K562 (cell line): ENCODE measurements at regions not wholly inside any gene's neighbourhood (a gene's known extent, or its start where the extent isn't known, plus 50 kb on each side); places are given as distances from the start of the nearest gene placed in this dataset.

Experiments
- ATAC-seq: fragments of 200-7000 bp; cut with Tn5 transposase; 3 replicates; pipeline ENCODE4 v1.9.1; 2020; ENCODE audit warnings: moderate library complexity
- BruUV-seq: library from RNA; stranded (reverse); fragments of 400-500 nt; replicated peaks from 2 replicates; lab custom pipeline; 2021; lab: Mats Ljungman, UMichigan
- CTCF ChIA-PET: fragments of 300-600 bp; formaldehyde crosslinking; extraction: SDS; loops from one replicate; lab custom pipeline; 2021; ENCODE audit warnings: low intra/inter-chr PET ratio; lab: Yijun Ruan, JAX
- POLR2A ChIA-PET: fragments of 300-600, 350-650 bp; sonication (Branson Sonifier 250); formaldehyde crosslinking; extraction: SDS; loops from one replicate; lab custom pipeline; 2021; ENCODE audit warnings: antibody characterized with exemption, inconsistent platforms; lab: Yijun Ruan, JAX
- DNase-seq, 4 experiments: peaks; one replicate each; pipeline versions ENCODE4 v3.0.0 to v3.0.0-alpha.2; 2011 to 2018; ENCODE audit warnings: low spot score in 3 of 4, mixed read lengths in 3 of 4; ENCODE audit errors: extremely low read depth in 1 of 4
- FAIRE-seq: peaks from 2 replicates; lab custom pipeline; 2011; peaks lifted over from hg19 to GRCh38; lab: Jason Lieb, UNC
- H2AFZ ChIP-seq: 2 replicates; pipeline ENCODE4 v1.6.0; 2011; ENCODE audit warnings: low read depth, low read length, control low read depth, inconsistent platforms
- H3K27ac ChIP-seq: fragments of 200-600 bp; 3 replicates; pipeline ENCODE4 v1.8.0; 2011; ENCODE audit warnings: low read depth, mild to moderate bottlenecking, control low read depth, inconsistent platforms, low read length, moderate library complexity, mixed read lengths; ENCODE audit errors: extremely low read depth
- H3K27me3 ChIP-seq, 2 experiments: fragments of 300-600 bp in 1 of 2; 2 replicates in 1 of 2; 3 replicates in 1 of 2; pipeline versions ENCODE4 v1.6.0 to v1.8.0; 2011; ENCODE audit warnings: inconsistent platforms in 2 of 2, low read length in 2 of 2, mild to moderate bottlenecking in 1 of 2, mixed read lengths in 1 of 2, moderate library complexity in 1 of 2; ENCODE audit not compliant: control insufficient read depth in 2 of 2, insufficient read depth in 2 of 2
- H3K36me3 ChIP-seq: fragments of 300-600 bp; 3 replicates; pipeline ENCODE4 v1.8.0; 2011; ENCODE audit warnings: mild to moderate bottlenecking, low read length, inconsistent platforms; ENCODE audit not compliant: control insufficient read depth, insufficient read depth
- H3K4me1 ChIP-seq, 2 experiments: fragments of 200-600 bp in 1 of 2; replicated peaks in 1 of 2; 2 replicates in 1 of 2; 3 replicates in 1 of 2; pipeline versions ENCODE4 v1.5.1 to v1.8.0; 2011; ENCODE audit warnings: inconsistent platforms in 2 of 2, low read length in 2 of 2, mild to moderate bottlenecking in 1 of 2, mixed read lengths in 1 of 2, moderate library complexity in 1 of 2; ENCODE audit not compliant: control insufficient read depth in 2 of 2, insufficient read depth in 2 of 2
- H3K4me2 ChIP-seq: 2 replicates; pipeline ENCODE4 v1.6.1; 2011; ENCODE audit warnings: low read length, control low read depth, inconsistent platforms, mixed read lengths; ENCODE audit not compliant: insufficient read depth
- H3K4me3 ChIP-seq: fragments of 200-600 bp; sonication (generic), shearing (Covaris generic); 2 replicates; pipeline ENCODE4 v1.5.1; 2016; ENCODE audit warnings: control low read depth, inconsistent platforms
- H3K79me2 ChIP-seq: fragments of 200-600 bp; 3 replicates; pipeline ENCODE4 v1.8.0; 2011; ENCODE audit warnings: low read length, inconsistent platforms; ENCODE audit not compliant: control insufficient read depth, insufficient read depth
- H3K9ac ChIP-seq, 2 experiments: 2 replicates each; pipeline versions ENCODE4 v1.6.0 to v1.6.1; 2011; ENCODE audit warnings: low read depth in 2 of 2, low read length in 2 of 2, control low read depth in 1 of 2, inconsistent platforms in 1 of 2, mild to moderate bottlenecking in 1 of 2, mixed read lengths in 1 of 2; ENCODE audit not compliant: insufficient read depth in 1 of 2
- H3K9me1 ChIP-seq: one replicate; pipeline ENCODE4 v1.6.0; 2011; ENCODE audit warnings: inconsistent platforms, mild to moderate bottlenecking, low read length, moderate library complexity; ENCODE audit not compliant: control insufficient read depth, insufficient read depth
- H3K9me3 ChIP-seq: replicated peaks from 2 replicates; pipeline ENCODE4 v1.5.1; 2011; ENCODE audit warnings: low read depth, low read length, inconsistent platforms; ENCODE audit not compliant: control insufficient read depth, insufficient read depth
- H4K20me1 ChIP-seq: replicated peaks from 2 replicates; pipeline ENCODE4 v1.6.1; 2011; ENCODE audit warnings: low read length, inconsistent platforms, mixed read lengths; ENCODE audit not compliant: control insufficient read depth, insufficient read depth
- CHD2 ChIP-seq: IDR thresholded peaks from 2 replicates; pipeline ENCODE4 v1.6.1; 2011; ENCODE audit warnings: low read depth, low read length
- FIP1L1 ChIP-seq: fragments of 200-400 bp; formaldehyde crosslinking; IDR thresholded peaks from 2 replicates; pipeline ENCODE4 v1.6.1; 2018; ENCODE audit warnings: mild to moderate bottlenecking, low read depth, low read length; ENCODE audit not compliant: poor library complexity, severe bottlenecking
- GATAD2B ChIP-seq: fragments of 450-650 bp; IDR thresholded peaks from 2 replicates; pipeline ENCODE4 v1.6.1; 2017; ENCODE audit warnings: mild to moderate bottlenecking, borderline replicate concordance
- KLF6 ChIP-seq: fragments of 250-450 bp; sonication (Bioruptor Pico); IDR thresholded peaks from 2 replicates; pipeline ENCODE4 v1.4.0; 2020; ENCODE audit warnings: mild to moderate bottlenecking, moderate library complexity, borderline replicate concordance
- NFIX ChIP-seq: fragments of 250-450 bp; sonication (Bioruptor Pico); IDR thresholded peaks from 2 replicates; pipeline ENCODE4 v1.4.0; 2020; ENCODE audit warnings: low read depth, mild to moderate bottlenecking, moderate library complexity
- SIRT6 ChIP-seq: IDR thresholded peaks from one replicate; pipeline ENCODE4 v1.6.1; 2012; ENCODE audit warnings: low read depth, mild to moderate bottlenecking, control low read depth, inconsistent platforms, low read length, moderate library complexity
- TSC22D4 ChIP-seq: fragments of 450-650 bp; IDR thresholded peaks from 2 replicates; pipeline ENCODE4 v1.6.1; 2016; ENCODE audit warnings: missing genetic modification characterization, missing biosample characterization, control low read depth
- ZBED1 ChIP-seq: IDR thresholded peaks from 2 replicates; pipeline ENCODE4 v1.6.1; 2014
- ZNF41 ChIP-seq: fragments of 250-450 bp; sonication (Bioruptor Pico); conservative IDR thresholded peaks from 2 replicates; pipeline ENCODE4 v1.4.0; 2020; ENCODE audit warnings: mild to moderate bottlenecking
- WGBS: fragments of 100-300 bp; shearing (Covaris generic); methylation state at CpG from one replicate; pipeline ENCODE4 v1.1.6; 2016; ENCODE audit warnings: low coverage, mixed read lengths; ENCODE audit not compliant: insufficient coverage; ENCODE audit errors: missing lambda C conversion rate; 5-methylcytosine and 5-hydroxymethylcytosine counted together
- in situ Hi-C: fragments of 300-500 bp; cut with MboI; formaldehyde crosslinking; loops from 4 replicates; pipeline ENCODE4 v1.15.0; 2018; ENCODE audit warnings: inconsistent platforms, mixed read lengths
- intact Hi-C: fragments of 100-400 bp; cut with micrococcal nuclease; formaldehyde crosslinking; loops from 2 replicates; pipeline ENCODE4 v1.14.2; 2022
- TF ChIP-seq, protein P1 (sequence below): sonication (generic); formaldehyde crosslinking; IDR thresholded peaks from 2 replicates; pipeline ENCODE4 v1.8.1; 2023; ENCODE audit warnings: missing genetic modification reagents, mild to moderate bottlenecking, borderline replicate concordance
- TF ChIP-seq, protein P2 (sequence below), 2 experiments: fragments of 450-650 bp in 1 of 2; sonication (generic) in 1 of 2; formaldehyde crosslinking; conservative IDR thresholded peaks; 2 replicates each; pipeline versions ENCODE4 v1.4.0 to v1.8.1; 2020 to 2022; ENCODE audit warnings: mild to moderate bottlenecking in 1 of 2, missing genetic modification reagents in 1 of 2
- TF ChIP-seq, protein P3 (sequence below): fragments of 450-650 bp; formaldehyde crosslinking; IDR thresholded peaks from 2 replicates; pipeline ENCODE4 v1.4.0; 2020; ENCODE audit warnings: mild to moderate bottlenecking, mixed read lengths
- TF ChIP-seq, protein P4 (sequence below): sonication (generic); formaldehyde crosslinking; IDR thresholded peaks from 2 replicates; pipeline ENCODE4 v1.8.1; 2023; ENCODE audit warnings: mild to moderate bottlenecking, missing genetic modification reagents

DNA sequence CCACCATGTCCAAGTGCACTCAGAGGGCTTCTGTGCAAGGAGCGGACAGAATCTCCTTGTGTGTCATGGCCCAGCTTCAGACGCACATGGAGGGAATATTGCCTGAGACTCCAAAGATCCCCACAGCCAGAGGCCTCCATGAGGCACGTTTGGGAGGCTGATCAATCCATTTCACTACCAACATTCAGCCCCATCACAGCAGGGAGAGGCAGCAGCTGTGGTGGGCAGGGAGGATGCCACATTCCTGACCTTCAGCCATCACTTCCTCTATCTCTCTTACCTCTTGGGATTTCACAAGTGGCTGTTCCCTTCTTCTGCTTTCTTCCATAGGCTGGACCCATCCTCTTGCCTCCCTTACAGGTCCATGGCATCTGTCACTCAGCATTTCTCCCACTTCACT lies 82.4 kb upstream of the MBNL2 start (continued):
- TF ChIP-seq, protein P1, sequence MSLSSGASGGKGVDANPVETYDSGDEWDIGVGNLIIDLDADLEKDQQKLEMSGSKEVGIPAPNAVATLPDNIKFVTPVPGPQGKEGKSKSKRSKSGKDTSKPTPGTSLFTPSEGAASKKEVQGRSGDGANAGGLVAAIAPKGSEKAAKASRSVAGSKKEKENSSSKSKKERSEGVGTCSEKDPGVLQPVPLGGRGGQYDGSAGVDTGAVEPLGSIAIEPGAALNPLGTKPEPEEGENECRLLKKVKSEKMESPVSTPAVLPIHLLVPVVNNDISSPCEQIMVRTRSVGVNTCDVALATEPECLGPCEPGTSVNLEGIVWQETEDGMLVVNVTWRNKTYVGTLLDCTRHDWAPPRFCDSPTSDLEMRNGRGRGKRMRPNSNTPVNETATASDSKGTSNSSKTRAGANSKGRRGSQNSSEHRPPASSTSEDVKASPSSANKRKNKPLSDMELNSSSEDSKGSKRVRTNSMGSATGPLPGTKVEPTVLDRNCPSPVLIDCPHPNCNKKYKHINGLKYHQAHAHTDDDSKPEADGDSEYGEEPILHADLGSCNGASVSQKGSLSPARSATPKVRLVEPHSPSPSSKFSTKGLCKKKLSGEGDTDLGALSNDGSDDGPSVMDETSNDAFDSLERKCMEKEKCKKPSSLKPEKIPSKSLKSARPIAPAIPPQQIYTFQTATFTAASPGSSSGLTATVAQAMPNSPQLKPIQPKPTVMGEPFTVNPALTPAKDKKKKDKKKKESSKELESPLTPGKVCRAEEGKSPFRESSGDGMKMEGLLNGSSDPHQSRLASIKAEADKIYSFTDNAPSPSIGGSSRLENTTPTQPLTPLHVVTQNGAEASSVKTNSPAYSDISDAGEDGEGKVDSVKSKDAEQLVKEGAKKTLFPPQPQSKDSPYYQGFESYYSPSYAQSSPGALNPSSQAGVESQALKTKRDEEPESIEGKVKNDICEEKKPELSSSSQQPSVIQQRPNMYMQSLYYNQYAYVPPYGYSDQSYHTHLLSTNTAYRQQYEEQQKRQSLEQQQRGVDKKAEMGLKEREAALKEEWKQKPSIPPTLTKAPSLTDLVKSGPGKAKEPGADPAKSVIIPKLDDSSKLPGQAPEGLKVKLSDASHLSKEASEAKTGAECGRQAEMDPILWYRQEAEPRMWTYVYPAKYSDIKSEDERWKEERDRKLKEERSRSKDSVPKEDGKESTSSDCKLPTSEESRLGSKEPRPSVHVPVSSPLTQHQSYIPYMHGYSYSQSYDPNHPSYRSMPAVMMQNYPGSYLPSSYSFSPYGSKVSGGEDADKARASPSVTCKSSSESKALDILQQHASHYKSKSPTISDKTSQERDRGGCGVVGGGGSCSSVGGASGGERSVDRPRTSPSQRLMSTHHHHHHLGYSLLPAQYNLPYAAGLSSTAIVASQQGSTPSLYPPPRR (CRISPR knock-in tag), result no peak

DNA sequence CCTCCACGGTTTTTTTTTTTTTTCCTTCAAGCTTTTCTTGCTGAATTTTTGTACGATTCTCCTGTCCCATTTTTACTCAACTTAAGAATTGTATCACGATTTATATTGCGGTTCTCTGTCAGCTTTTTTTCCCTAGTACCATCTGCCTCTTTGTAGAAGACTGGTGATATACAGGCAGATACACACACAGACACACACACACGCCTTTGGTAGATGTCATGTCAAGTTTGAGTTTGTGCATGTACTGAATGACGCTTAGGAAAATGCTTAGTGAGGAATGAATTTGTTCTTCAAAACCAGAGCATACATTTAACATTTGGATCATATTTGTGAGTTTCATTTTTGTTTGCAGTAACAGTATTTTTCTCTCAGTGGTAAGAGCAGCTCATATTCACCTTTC lies 82.0 kb upstream of the MBNL2 start:
- POLR2A ChIA-PET, result interaction anchor here (0.7 kb wide), 2 partner anchors 23 to 1302 kb away, joined by 3 read pairs; no protein-coding TSS in a partner anchor
- no TSS peak for BruUV-seq
- no peak overlapping the region for H3K9ac ChIP-seq
- TF ChIP-seq FIP1L1 (no peak), NFIX (no peak), KLF6 (CRISPR knock-in tag) (no peak), ZNF41 (no peak), ZBED1 (no peak), TSC22D4 (tag) (no peak), GATAD2B (no peak), SIRT6 (no peak), CHD2 (no peak)
- TF ChIP-seq, protein P2, sequence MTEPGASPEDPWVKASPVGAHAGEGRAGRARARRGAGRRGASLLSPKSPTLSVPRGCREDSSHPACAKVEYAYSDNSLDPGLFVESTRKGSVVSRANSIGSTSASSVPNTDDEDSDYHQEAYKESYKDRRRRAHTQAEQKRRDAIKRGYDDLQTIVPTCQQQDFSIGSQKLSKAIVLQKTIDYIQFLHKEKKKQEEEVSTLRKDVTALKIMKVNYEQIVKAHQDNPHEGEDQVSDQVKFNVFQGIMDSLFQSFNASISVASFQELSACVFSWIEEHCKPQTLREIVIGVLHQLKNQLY (CRISPR knock-in tag; conservative IDR thresholded peaks at IDR 0.05), result no peak
- TF ChIP-seq, protein P3, sequence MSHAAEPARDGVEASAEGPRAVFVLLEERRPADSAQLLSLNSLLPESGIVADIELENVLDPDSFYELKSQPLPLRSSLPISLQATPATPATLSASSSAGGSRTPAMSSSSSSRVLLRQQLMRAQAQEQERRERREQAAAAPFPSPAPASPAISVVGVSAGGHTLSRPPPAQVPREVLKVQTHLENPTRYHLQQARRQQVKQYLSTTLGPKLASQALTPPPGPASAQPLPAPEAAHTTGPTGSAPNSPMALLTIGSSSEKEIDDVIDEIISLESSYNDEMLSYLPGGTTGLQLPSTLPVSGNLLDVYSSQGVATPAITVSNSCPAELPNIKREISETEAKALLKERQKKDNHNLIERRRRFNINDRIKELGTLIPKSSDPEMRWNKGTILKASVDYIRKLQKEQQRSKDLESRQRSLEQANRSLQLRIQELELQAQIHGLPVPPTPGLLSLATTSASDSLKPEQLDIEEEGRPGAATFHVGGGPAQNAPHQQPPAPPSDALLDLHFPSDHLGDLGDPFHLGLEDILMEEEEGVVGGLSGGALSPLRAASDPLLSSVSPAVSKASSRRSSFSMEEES (CRISPR knock-in tag), result no peak
- TF ChIP-seq, protein P4, sequence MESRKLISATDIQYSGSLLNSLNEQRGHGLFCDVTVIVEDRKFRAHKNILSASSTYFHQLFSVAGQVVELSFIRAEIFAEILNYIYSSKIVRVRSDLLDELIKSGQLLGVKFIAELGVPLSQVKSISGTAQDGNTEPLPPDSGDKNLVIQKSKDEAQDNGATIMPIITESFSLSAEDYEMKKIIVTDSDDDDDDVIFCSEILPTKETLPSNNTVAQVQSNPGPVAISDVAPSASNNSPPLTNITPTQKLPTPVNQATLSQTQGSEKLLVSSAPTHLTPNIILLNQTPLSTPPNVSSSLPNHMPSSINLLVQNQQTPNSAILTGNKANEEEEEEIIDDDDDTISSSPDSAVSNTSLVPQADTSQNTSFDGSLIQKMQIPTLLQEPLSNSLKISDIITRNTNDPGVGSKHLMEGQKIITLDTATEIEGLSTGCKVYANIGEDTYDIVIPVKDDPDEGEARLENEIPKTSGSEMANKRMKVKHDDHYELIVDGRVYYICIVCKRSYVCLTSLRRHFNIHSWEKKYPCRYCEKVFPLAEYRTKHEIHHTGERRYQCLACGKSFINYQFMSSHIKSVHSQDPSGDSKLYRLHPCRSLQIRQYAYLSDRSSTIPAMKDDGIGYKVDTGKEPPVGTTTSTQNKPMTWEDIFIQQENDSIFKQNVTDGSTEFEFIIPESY, result no peak

More for the DNA sequence above, 82.0 kb upstream of the MBNL2 start:
- CTCF ChIA-PET, result no interaction called here
- Histone ChIP-seq H3K79me2 (no peaks in the 10 kb centered on the region), H3K36me3 (no peaks in the 10 kb centered on the region), H3K27ac (no peak overlapping the region), H3K9me1 (no peaks in the 10 kb centered on the region), H3K4me3 (no peak overlapping the region), H3K4me2 (no peak overlapping the region), H4K20me1 (no peaks in the 10 kb centered on the region), H2AFZ (no peak overlapping the region), H3K27me3 (no peaks in the 10 kb centered on the region), H3K9me3 (no peaks in the 10 kb centered on the region), H3K4me1 (no peaks in the 10 kb centered on the region; a peak in 2 of 5 replicates)
- FAIRE-seq, result no peak
- in situ Hi-C loops, result no loop called here
- WGBS, result 44% methylated on average over 5 of the region's 6 CpGs
- DNase-seq, result no peak
- intact Hi-C loops, result no loop called here
- no peak for ATAC-seq
